CD4-positive, CD25-positive, alpha-beta regulatory T cell (primary cell): ENCODE measurements at regions not wholly inside any gene's neighbourhood (a gene's known extent, or its start where the extent isn't known, plus 50 kb on each side); places are given as distances from the start of the nearest gene placed in this dataset.

Source experiments
- ATAC-seq, 2 donors: fragments of 150-1000 bp; cut with Tn5 transposase; one replicate each; pipeline ENCODE4 v1.10.0; 2021; ENCODE audit warnings: low read depth in 2 of 2, moderate number of reproducible peaks in 2 of 2, moderate library complexity in 1 of 2
- DNase-seq, 3 donors: peaks; one replicate each; pipeline versions ENCODE4 v3.0.0 to v3.0.0-alpha.2; 2012 to 2022; ENCODE audit warnings: mixed read lengths in 1 of 3
- H3K27ac ChIP-seq: one replicate; pipeline ENCODE4 v1.7.0; 2013; ENCODE audit warnings: mild to moderate bottlenecking, low read length; ENCODE audit not compliant: insufficient read depth, poor library complexity, severe bottlenecking
- H3K27me3 ChIP-seq: one replicate; pipeline ENCODE4 v1.7.0; 2013; ENCODE audit warnings: low read length; ENCODE audit not compliant: control insufficient read depth, insufficient read depth
- H3K36me3 ChIP-seq: one replicate; pipeline ENCODE4 v1.7.0; 2013; ENCODE audit warnings: mild to moderate bottlenecking, low read length, moderate library complexity; ENCODE audit not compliant: control insufficient read depth, insufficient read depth
- H3K4me1 ChIP-seq: 2 replicates; pipeline ENCODE4 v1.7.0; 2013; ENCODE audit warnings: mild to moderate bottlenecking, low read length; ENCODE audit not compliant: insufficient read depth, control insufficient read depth, poor library complexity, severe bottlenecking
- H3K4me3 ChIP-seq: one replicate; pipeline ENCODE4 v1.7.0; 2013; ENCODE audit warnings: low read depth, mild to moderate bottlenecking, low read length, moderate library complexity
- H3K9me3 ChIP-seq, 2 experiments: 1 replicate in 1 of 2; 2 replicates in 1 of 2; pipeline ENCODE4 v1.7.0; 2013; ENCODE audit warnings: low read length in 2 of 2, mild to moderate bottlenecking in 1 of 2, moderate library complexity in 1 of 2; ENCODE audit not compliant: control insufficient read depth in 2 of 2
- H3K27ac Mint-ChIP-seq, 3 donors: one replicate each; pipeline ENCODE4 v1.8.0; 2020 to 2022; ENCODE audit warnings: mild to moderate bottlenecking in 3 of 3, mixed read lengths in 3 of 3, moderate library complexity in 2 of 3
- H3K27me3 Mint-ChIP-seq: one replicate; pipeline ENCODE4 v1.8.0; 2022; ENCODE audit warnings: mild to moderate bottlenecking, mixed read lengths
- H3K36me3 Mint-ChIP-seq: one replicate; pipeline ENCODE4 v1.8.0; 2020; ENCODE audit warnings: mixed read lengths
- H3K4me1 Mint-ChIP-seq, 4 donors: one replicate each; pipeline ENCODE4 v1.8.0; 2020 to 2022; ENCODE audit warnings: mixed read lengths in 4 of 4, mild to moderate bottlenecking in 1 of 4
- H3K4me3 Mint-ChIP-seq, 4 donors: one replicate each; pipeline ENCODE4 v1.8.0; 2020 to 2022; ENCODE audit warnings: mild to moderate bottlenecking in 4 of 4, mixed read lengths in 4 of 4, moderate library complexity in 3 of 4
- H3K9me3 Mint-ChIP-seq, 7 donors: one replicate each; pipeline ENCODE4 v1.8.0; 2020 to 2022; ENCODE audit warnings: mixed read lengths in 7 of 7, mild to moderate bottlenecking in 3 of 7, moderate library complexity in 2 of 7

- H3K27ac Mint-ChIP-seq = no peak overlapping the region
- H3K27me3 Mint-ChIP-seq = no peaks in the 10 kb centered on the region
- H3K9me3 Mint-ChIP-seq = peaks cover under 1 to 32% (median 7%) of the 10 kb centered on the region in 7 donors
- H3K36me3 Mint-ChIP-seq = no peaks in the 10 kb centered on the region
- ATAC-seq = no peak
- no peaks in the 10 kb centered on the region for H3K27me3 ChIP-seq
- no peak overlapping the region for H3K4me3 Mint-ChIP-seq
- H3K4me1 Mint-ChIP-seq = no peaks in the 10 kb centered on the region
- DNase-seq = no peak
- H3K9me3 ChIP-seq = peaks cover 4 to 6% of the 10 kb centered on the region in 2 experiments
- H3K27ac ChIP-seq = no peak overlapping the region
- no peaks in the 10 kb centered on the region for H3K4me1 ChIP-seq
- no peaks in the 10 kb centered on the region for H3K36me3 ChIP-seq
- no peak overlapping the region for H3K4me3 ChIP-seq
These were observed 459.5 kb upstream of the CXADR start for GRCh38 chr21:17053321-17053720.

- DNase-seq = no peak
- no peak overlapping the region for H3K4me3 ChIP-seq
- H3K27me3 ChIP-seq = no peaks in the 10 kb centered on the region
- H3K27ac ChIP-seq = no peak overlapping the region
- no peak for ATAC-seq
- Mint-ChIP-seq H3K4me1 (no peaks in the 10 kb centered on the region), H3K36me3 (no peaks in the 10 kb centered on the region), H3K27ac (no peak overlapping the region), H3K9me3 (peaks cover 7 to 43% (median 14%) of the 10 kb centered on the region in 7 donors), H3K27me3 (no peaks in the 10 kb centered on the region), H3K4me3 (no peak overlapping the region)
- H3K36me3 ChIP-seq = no peaks in the 10 kb centered on the region
- no peaks in the 10 kb centered on the region for H3K4me1 ChIP-seq
- no peaks in the 10 kb centered on the region for H3K9me3 ChIP-seq
These were observed 452.9 kb upstream of the CXADR start for GRCh38 chr21:17059936-17060335.

GRCh38 chr21:17066006-17066405 lies 446.8 kb upstream of the CXADR start:
- ATAC-seq = no peak
- Histone ChIP-seq H3K36me3 (no peaks in the 10 kb centered on the region), H3K27me3 (no peaks in the 10 kb centered on the region), H3K9me3 (no peaks in the 10 kb centered on the region), H3K4me3 (no peak overlapping the region), H3K4me1 (no peaks in the 10 kb centered on the region), H3K27ac (no peak overlapping the region)
- no peak for DNase-seq
- H3K9me3 Mint-ChIP-seq = peaks cover 3 to 16% (median 10%) of the 10 kb centered on the region in 7 donors
- H3K4me3 Mint-ChIP-seq = no peak overlapping the region
- no peaks in the 10 kb centered on the region for H3K4me1 Mint-ChIP-seq
- H3K27me3 Mint-ChIP-seq = no peaks in the 10 kb centered on the region
- H3K36me3 Mint-ChIP-seq = no peaks in the 10 kb centered on the region
- H3K27ac Mint-ChIP-seq = no peak overlapping the region

GRCh38 chr21:17071093-17071492 lies 441.8 kb upstream of the CXADR start:
- no peaks in the 10 kb centered on the region for H3K27me3 Mint-ChIP-seq

GRCh38 chr21:17081193-17081592 lies 431.6 kb upstream of the CXADR start:
- no peak for ATAC-seq
- peaks cover 0 to 3% of the 10 kb centered on the region in 2 experiments for H3K9me3 ChIP-seq
- H3K27me3 Mint-ChIP-seq = no peaks in the 10 kb centered on the region
- peaks cover 0 to 6% (median 4%) of the 10 kb centered on the region in 7 donors for H3K9me3 Mint-ChIP-seq
- DNase-seq = no peak
- no peaks in the 10 kb centered on the region for H3K4me1 ChIP-seq
- no peak overlapping the region for H3K27ac Mint-ChIP-seq
- H3K27me3 ChIP-seq = no peaks in the 10 kb centered on the region
- H3K27ac ChIP-seq = no peak overlapping the region
- H3K4me1 Mint-ChIP-seq = no peaks in the 10 kb centered on the region
- H3K4me3 Mint-ChIP-seq = no peak overlapping the region
- H3K36me3 ChIP-seq = no peaks in the 10 kb centered on the region
- H3K4me3 ChIP-seq = no peak overlapping the region
- no peaks in the 10 kb centered on the region for H3K36me3 Mint-ChIP-seq

More at GRCh38 chr21:17071093-17071492, 441.8 kb upstream of the CXADR start:
- Mint-ChIP-seq H3K27ac (no peak overlapping the region), H3K4me3 (no peak overlapping the region), H3K9me3 (peaks cover 2 to 11% (median 6%) of the 10 kb centered on the region in 7 donors), H3K36me3 (no peaks in the 10 kb centered on the region), H3K4me1 (no peaks in the 10 kb centered on the region)
- ATAC-seq (no peak), DNase-seq (no peak)
- Histone ChIP-seq H3K27me3 (no peaks in the 10 kb centered on the region), H3K4me3 (no peak overlapping the region), H3K27ac (no peak overlapping the region), H3K9me3 (peaks cover 0 to 2% of the 10 kb centered on the region in 2 experiments), H3K4me1 (no peaks in the 10 kb centered on the region), H3K36me3 (no peaks in the 10 kb centered on the region)

GRCh38 chr21:17082843-17083483 lies 429.9 kb upstream of the CXADR start:
- Mint-ChIP-seq H3K9me3 (peaks cover 0 to 11% (median 5%) of the 10 kb centered on the region in 7 donors), H3K4me3 (no peak overlapping the region), H3K27me3 (no peaks in the 10 kb centered on the region), H3K27ac (no peak overlapping the region), H3K4me1 (no peaks in the 10 kb centered on the region), H3K36me3 (no peaks in the 10 kb centered on the region)
- Histone ChIP-seq H3K4me3 (no peak overlapping the region), H3K4me1 (no peaks in the 10 kb centered on the region), H3K27me3 (no peaks in the 10 kb centered on the region), H3K36me3 (no peaks in the 10 kb centered on the region), H3K27ac (no peak overlapping the region), H3K9me3 (peaks cover 0 to 3% of the 10 kb centered on the region in 2 experiments)
- DNase-seq (no peak), ATAC-seq (no peak)

GRCh38 chr21:17085707-17086106 lies 427.1 kb upstream of the CXADR start:
- H3K27me3 ChIP-seq = no peaks in the 10 kb centered on the region
- Mint-ChIP-seq H3K36me3 (no peaks in the 10 kb centered on the region), H3K4me3 (no peak overlapping the region), H3K27ac (no peak overlapping the region), H3K9me3 (peaks cover 0 to 17% (median 6%) of the 10 kb centered on the region in 7 donors), H3K27me3 (no peaks in the 10 kb centered on the region), H3K4me1 (no peaks in the 10 kb centered on the region)
- H3K27ac ChIP-seq = no peak overlapping the region
- H3K4me1 ChIP-seq = no peaks in the 10 kb centered on the region
- no peaks in the 10 kb centered on the region for H3K36me3 ChIP-seq
- no peak overlapping the region for H3K4me3 ChIP-seq
- DNase-seq = no peak
- peaks cover 0 to 3% of the 10 kb centered on the region in 2 experiments for H3K9me3 ChIP-seq
- no peak for ATAC-seq

GRCh38 chr21:17088500-17088899 lies 424.3 kb upstream of the CXADR start:
- Mint-ChIP-seq H3K4me1 (no peaks in the 10 kb centered on the region), H3K27me3 (no peaks in the 10 kb centered on the region), H3K27ac (no peak overlapping the region), H3K9me3 (peaks cover 0 to 12% (median 5%) of the 10 kb centered on the region in 7 donors), H3K4me3 (no peak overlapping the region), H3K36me3 (no peaks in the 10 kb centered on the region)
- Histone ChIP-seq H3K36me3 (no peaks in the 10 kb centered on the region), H3K27ac (no peak overlapping the region), H3K4me1 (no peaks in the 10 kb centered on the region), H3K9me3 (no peaks in the 10 kb centered on the region), H3K4me3 (no peak overlapping the region), H3K27me3 (no peaks in the 10 kb centered on the region)
- ATAC-seq = no peak
- no peak for DNase-seq
